HCT116 (cell line): ENCODE measurements at regions not wholly inside any gene's neighbourhood (a gene's known extent, or its start where the extent isn't known, plus 50 kb on each side); places are given as distances from the start of the nearest gene placed in this dataset.

Experiments used
- ATAC-seq: fragments of 200-7000 bp; cut with Tn5 transposase; 2 replicates; pipeline ENCODE4 v1.9.1; 2020; ENCODE audit warnings: mild to moderate bottlenecking, moderate library complexity
- BruUV-seq: library from RNA; stranded (reverse); fragments of 400-500 nt; replicated peaks from 2 replicates; lab custom pipeline; 2021; lab: Mats Ljungman, UMichigan
- CTCF ChIA-PET: fragments of 300-600 bp; sonication (Branson Sonifier 250); formaldehyde crosslinking; loops from one replicate; lab custom pipeline; 2021; ENCODE audit warnings: antibody characterized with exemption; lab: Charles Lee
- POLR2A ChIA-PET: fragments of 300-600, 350-600 bp; sonication (Branson Sonifier 250); formaldehyde crosslinking; loops from one replicate; lab custom pipeline; 2021; ENCODE audit warnings: antibody characterized with exemption; lab: Charles Lee
- RAD21 ChIA-PET, 2 experiments: fragments of 300-600 bp; sonication (Branson Sonifier 250); formaldehyde crosslinking; loops; one replicate each; lab custom pipeline; 2023; ENCODE audit warnings: low total read pairs in 2 of 2; ENCODE audit not compliant: uncharacterized antibody in 2 of 2, unreplicated experiment in 2 of 2, low non-redundant PET in 1 of 2; lab: Charles Lee
- DNase-seq: peaks from one replicate; pipeline ENCODE4 v3.0.0-alpha.2; 2010; ENCODE audit warnings: low read depth, low spot score
- H2AFZ ChIP-seq: fragments of 200-600 bp; shearing (Covaris generic), sonication (generic); 2 replicates; pipeline ENCODE4 v1.6.1; 2017; ENCODE audit warnings: low read depth, mixed run types, mixed read lengths, antibody characterized with exemption, low read length; ENCODE audit not compliant: poor library complexity, severe bottlenecking
- H3K27ac ChIP-seq: 2 replicates; pipeline ENCODE4 v1.5.1; 2012; ENCODE audit warnings: low read depth, low read length
- H3K27me3 ChIP-seq: fragments of 200-600 bp; sonication (generic); 2 replicates; pipeline ENCODE4 v1.6.1; 2016; ENCODE audit warnings: mixed run types, low read length, mixed read lengths; ENCODE audit not compliant: insufficient read depth
- H3K36me3 ChIP-seq, 2 experiments: fragments of 200-500 bp in 1 of 2; fragments of 200-600 bp in 1 of 2; sonication (Bioruptor generic) in 1 of 2; sonication (generic) in 1 of 2; 2 replicates each; pipeline versions ENCODE4 v1.5.1 to v1.6.1; 2014 to 2016; ENCODE audit warnings: low read length in 2 of 2, inconsistent platforms in 1 of 2, mixed read lengths in 1 of 2, mixed run types in 1 of 2; ENCODE audit not compliant: insufficient read depth in 2 of 2, control insufficient read depth in 1 of 2
- H3K4me1 ChIP-seq, 2 experiments: fragments of 200-600 bp in 1 of 2; sonication (generic) in 1 of 2; 2 replicates each; pipeline versions ENCODE4 v1.5.1 to v1.6.1; 2012 to 2017; ENCODE audit warnings: low read length in 2 of 2, inconsistent platforms in 1 of 2, mild to moderate bottlenecking in 1 of 2, mixed read lengths in 1 of 2, mixed run types in 1 of 2, moderate library complexity in 1 of 2; ENCODE audit not compliant: insufficient read depth in 2 of 2, control insufficient read depth in 1 of 2
- H3K4me2 ChIP-seq: fragments of 200-600 bp; sonication (generic); 2 replicates; pipeline ENCODE4 v1.6.1; 2017; ENCODE audit warnings: mixed run types, low read length, mixed read lengths
- H3K4me3 ChIP-seq, 2 experiments: fragments of 200-600 bp in 1 of 2; sonication (generic) in 1 of 2; replicated peaks in 1 of 2; 2 replicates each; pipeline ENCODE4 v1.5.1; 2011 to 2016; ENCODE audit warnings: low read length in 2 of 2, control low read depth in 1 of 2, low read depth in 1 of 2, mild to moderate bottlenecking in 1 of 2, mixed read lengths in 1 of 2, mixed run types in 1 of 2
- H3K79me2 ChIP-seq: fragments of 200-600 bp; sonication (generic); 2 replicates; pipeline ENCODE4 v1.6.1; 2017; ENCODE audit warnings: mild to moderate bottlenecking, mixed run types, low read length, moderate library complexity, mixed read lengths; ENCODE audit not compliant: insufficient read depth
- H3K9ac ChIP-seq: fragments of 200-600 bp; sonication (generic); 2 replicates; pipeline ENCODE4 v1.6.1; 2016; ENCODE audit warnings: low read length, mixed read lengths
- H3K9me2 ChIP-seq: fragments of 200-600 bp; sonication (generic), shearing (Covaris generic); 2 replicates; pipeline ENCODE4 v1.6.1; 2017; ENCODE audit warnings: mixed run types, mild to moderate bottlenecking, moderate library complexity; ENCODE audit not compliant: insufficient read depth
- H3K9me3 ChIP-seq, 2 experiments: fragments of 200-500 bp in 1 of 2; fragments of 200-600 bp in 1 of 2; sonication (Bioruptor generic) in 1 of 2; sonication (generic) in 1 of 2; 2 replicates each; pipeline ENCODE4 v1.6.1; 2014 to 2017; ENCODE audit warnings: low read length in 2 of 2, mixed read lengths in 2 of 2, inconsistent platforms in 1 of 2, low read depth in 1 of 2, mild to moderate bottlenecking in 1 of 2, mixed run types in 1 of 2, moderate library complexity in 1 of 2; ENCODE audit not compliant: control insufficient read depth in 1 of 2, insufficient read depth in 1 of 2
- H4K20me1 ChIP-seq: fragments of 200-600 bp; sonication (generic), shearing (Covaris generic); 2 replicates; pipeline ENCODE4 v1.6.1; 2017; ENCODE audit warnings: mixed run types, mild to moderate bottlenecking, moderate library complexity; ENCODE audit not compliant: insufficient read depth
- CEBPB ChIP-seq: IDR thresholded peaks from 2 replicates; pipeline ENCODE4 v1.6.1; 2012; ENCODE audit warnings: low read depth
- EGR1 ChIP-seq: IDR thresholded peaks from 2 replicates; pipeline ENCODE4 v1.6.1; 2012; ENCODE audit warnings: low read depth
- EZH2phosphoT487 ChIP-seq: fragments of 200-600 bp; IDR thresholded peaks from 2 replicates; pipeline ENCODE4 v1.6.1; 2018; ENCODE audit warnings: antibody characterized with exemption, borderline replicate concordance
- POLR2AphosphoS5 ChIP-seq: IDR thresholded peaks from 2 replicates; pipeline ENCODE4 v1.6.1; 2011; ENCODE audit warnings: mild to moderate bottlenecking, low read depth, low read length, moderate library complexity
- RAD21 ChIP-seq: IDR thresholded peaks from 2 replicates; pipeline ENCODE4 v1.6.1; 2012; ENCODE audit warnings: low read depth, mild to moderate bottlenecking
- SP1 ChIP-seq: IDR thresholded peaks from 2 replicates; pipeline ENCODE4 v1.6.1; 2012; ENCODE audit warnings: low read depth
- ZFX ChIP-seq: fragments of 450-650 bp; IDR thresholded peaks from 2 replicates; pipeline ENCODE4 v1.6.1; 2017
- ZNF274 ChIP-seq: fragments of 200-500 bp; sonication (Bioruptor generic); IDR thresholded peaks from 2 replicates; pipeline ENCODE4 v1.6.1; 2014; ENCODE audit warnings: mild to moderate bottlenecking, low read depth, low read length, inconsistent platforms
- intact Hi-C: fragments of 100-400 bp; cut with micrococcal nuclease; formaldehyde crosslinking; loops from 2 replicates; pipeline ENCODE4 v1.10.0; 2022
- TF ChIP-seq, protein P1 (sequence below), 3 experiments: fragments of 200-600 bp in 1 of 3; sonication (generic) in 1 of 3; IDR thresholded peaks in 2 of 3; conservative IDR thresholded peaks in 1 of 3; 2 replicates each; pipeline ENCODE4 v1.5.1; 2012 to 2017; ENCODE audit warnings: low read depth in 2 of 3, low read length in 2 of 3, antibody characterized with exemption in 1 of 3, borderline replicate concordance in 1 of 3, control low read depth in 1 of 3, mild to moderate bottlenecking in 1 of 3, mixed read lengths in 1 of 3, mixed run types in 1 of 3, moderate library complexity in 1 of 3; ENCODE audit not compliant: insufficient read depth in 1 of 3

DNA sequence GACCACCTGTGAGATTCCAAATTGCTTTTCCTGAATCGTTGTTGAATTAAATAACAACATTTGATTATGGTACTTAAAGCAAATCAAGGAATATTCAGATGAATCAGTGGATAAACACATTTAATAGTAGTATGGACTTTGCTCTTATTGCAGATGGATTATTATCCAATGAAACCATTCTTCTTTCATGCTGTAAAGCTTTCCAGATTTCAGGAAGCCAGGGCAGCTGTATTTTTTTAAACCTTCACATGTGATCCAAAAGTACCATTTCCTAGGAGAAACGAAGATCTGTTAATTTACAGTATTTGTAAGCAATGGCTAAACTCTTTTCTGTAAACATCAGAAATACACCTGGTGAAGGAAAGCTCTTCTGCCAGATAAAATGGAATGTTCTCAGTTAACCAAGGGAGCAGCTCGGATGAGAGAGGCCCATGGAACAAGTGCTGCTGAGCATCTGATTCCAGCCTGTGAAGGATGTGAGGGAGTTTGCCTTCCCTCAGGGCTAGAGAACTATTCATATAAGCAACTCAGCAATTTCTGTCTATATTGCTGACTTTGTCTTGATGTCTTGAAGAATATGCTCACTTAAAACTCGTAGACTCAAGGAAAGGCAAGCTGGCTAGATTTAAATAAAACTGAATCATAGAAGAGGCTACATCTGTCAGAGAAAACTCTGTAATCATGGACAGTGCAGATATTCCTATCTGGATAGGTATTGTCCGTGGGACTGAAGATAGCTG lies 94.4 kb upstream of the LIMCH1 start:
- Histone ChIP-seq H3K4me1 (no peaks in the 10 kb centered on the region), H2AFZ (no peak overlapping the region), H3K4me2 (no peak overlapping the region), H3K27me3 (no peaks in the 10 kb centered on the region), H3K9me3 (no peaks in the 10 kb centered on the region), H3K4me3 (no peak overlapping the region), H4K20me1 (no peaks in the 10 kb centered on the region), H3K27ac (no peak overlapping the region), H3K79me2 (no peaks in the 10 kb centered on the region), H3K9me2 (no peaks in the 10 kb centered on the region), H3K9ac (no peak overlapping the region), H3K36me3 (no peaks in the 10 kb centered on the region)
- DNase-seq (no peak), ATAC-seq (no peak)
- POLR2A ChIA-PET = no interaction called here
- no peak for TF ChIP-seq ZFX
- TF ChIP-seq, protein P1, sequence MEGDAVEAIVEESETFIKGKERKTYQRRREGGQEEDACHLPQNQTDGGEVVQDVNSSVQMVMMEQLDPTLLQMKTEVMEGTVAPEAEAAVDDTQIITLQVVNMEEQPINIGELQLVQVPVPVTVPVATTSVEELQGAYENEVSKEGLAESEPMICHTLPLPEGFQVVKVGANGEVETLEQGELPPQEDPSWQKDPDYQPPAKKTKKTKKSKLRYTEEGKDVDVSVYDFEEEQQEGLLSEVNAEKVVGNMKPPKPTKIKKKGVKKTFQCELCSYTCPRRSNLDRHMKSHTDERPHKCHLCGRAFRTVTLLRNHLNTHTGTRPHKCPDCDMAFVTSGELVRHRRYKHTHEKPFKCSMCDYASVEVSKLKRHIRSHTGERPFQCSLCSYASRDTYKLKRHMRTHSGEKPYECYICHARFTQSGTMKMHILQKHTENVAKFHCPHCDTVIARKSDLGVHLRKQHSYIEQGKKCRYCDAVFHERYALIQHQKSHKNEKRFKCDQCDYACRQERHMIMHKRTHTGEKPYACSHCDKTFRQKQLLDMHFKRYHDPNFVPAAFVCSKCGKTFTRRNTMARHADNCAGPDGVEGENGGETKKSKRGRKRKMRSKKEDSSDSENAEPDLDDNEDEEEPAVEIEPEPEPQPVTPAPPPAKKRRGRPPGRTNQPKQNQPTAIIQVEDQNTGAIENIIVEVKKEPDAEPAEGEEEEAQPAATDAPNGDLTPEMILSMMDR (IDR thresholded peaks at IDR 0.05 in 2 of 3, conservative IDR thresholded peaks at IDR 0.05 in 1 of 3; ENCODE audit: borderline replicate concordance in 1 of 3, insufficient read depth in 1 of 3, low read depth in 2 of 3, low read length in 2 of 3) = no peak
- no peak for TF ChIP-seq EZH2phosphoT487
- TF ChIP-seq CEBPB = no peak
- no peak for TF ChIP-seq RAD21
- TF ChIP-seq SP1 = no peak
- no peak for TF ChIP-seq POLR2AphosphoS5
- TF ChIP-seq EGR1 = no peak
- no peak for TF ChIP-seq ZNF274
- CTCF ChIA-PET = no interaction called here
- intact Hi-C loops = no loop called here
- RAD21 ChIA-PET = no interaction called here
- BruUV-seq = no TSS peak
